OCI-LY7 (cell line): ENCODE measurements at regions not wholly inside any gene's neighbourhood (a gene's known extent, or its start where the extent isn't known, plus 50 kb on each side); places are given as distances from the start of the nearest gene placed in this dataset.

Experiments
- BruUV-seq: library from RNA; stranded (reverse); fragments of 400-500 nt; replicated peaks from 2 replicates; lab custom pipeline; 2021; lab: Mats Ljungman, UMichigan
- CTCF ChIA-PET: fragments of 300-600 bp; sonication (Branson Sonifier 250); formaldehyde crosslinking; loops from one replicate; lab custom pipeline; 2022; ENCODE audit warnings: antibody characterized with exemption; ENCODE audit not compliant: unreplicated experiment; lab: Charles Lee
- POLR2A ChIA-PET: fragments of 300-600 bp; sonication (Branson Sonifier 250); formaldehyde crosslinking; loops from one replicate; lab custom pipeline; 2022; ENCODE audit warnings: antibody characterized with exemption; lab: Charles Lee
- DNase-seq: peaks from one replicate; pipeline ENCODE4 v3.0.0-alpha.2; 2015; ENCODE audit warnings: low spot score
- H2AFZ ChIP-seq: fragments of 200-600 bp; sonication (generic), shearing (Covaris generic); 2 replicates; pipeline ENCODE4 v1.6.1; 2014; ENCODE audit warnings: mild to moderate bottlenecking, antibody characterized with exemption, low read length, moderate library complexity
- H3K27ac ChIP-seq: fragments of 200-600 bp; sonication (generic); 2 replicates; pipeline ENCODE4 v1.5.1; 2014; ENCODE audit warnings: mixed run types, low read depth, mild to moderate bottlenecking, moderate library complexity, low read length, inconsistent platforms; ENCODE audit not compliant: poor library complexity, severe bottlenecking
- H3K36me3 ChIP-seq: fragments of 200-600 bp; sonication (generic); 2 replicates; pipeline ENCODE4 v1.6.1; 2014; ENCODE audit warnings: mild to moderate bottlenecking, antibody characterized with exemption, low read length, moderate library complexity, mixed read lengths; ENCODE audit not compliant: insufficient read depth
- H3K4me1 ChIP-seq: fragments of 200-600 bp; sonication (generic); 2 replicates; pipeline ENCODE4 v1.5.1; 2014; ENCODE audit warnings: mild to moderate bottlenecking, low read length; ENCODE audit not compliant: insufficient read depth, poor library complexity, severe bottlenecking
- H3K4me2 ChIP-seq: fragments of 200-600 bp; sonication (generic); 2 replicates; pipeline ENCODE4 v1.6.1; 2014; ENCODE audit warnings: mild to moderate bottlenecking, low read length
- H3K4me3 ChIP-seq: fragments of 200-600 bp; sonication (generic); 2 replicates; pipeline ENCODE4 v1.5.1; 2014; ENCODE audit warnings: mild to moderate bottlenecking, low read depth, low read length; ENCODE audit not compliant: poor library complexity, severe bottlenecking
- H3K79me2 ChIP-seq: fragments of 200-600 bp; sonication (generic); 2 replicates; pipeline ENCODE4 v1.6.1; 2016; ENCODE audit warnings: low read depth, mild to moderate bottlenecking, low read length, moderate library complexity, mixed read lengths; ENCODE audit not compliant: insufficient read depth
- H3K9me2 ChIP-seq: fragments of 200-600 bp; sonication (generic); 2 replicates; pipeline ENCODE4 v1.6.1; 2016; ENCODE audit warnings: mild to moderate bottlenecking, low read length, mixed read lengths; ENCODE audit not compliant: insufficient read depth
- H3K9me3 ChIP-seq: fragments of 200-600 bp; sonication (generic); 2 replicates; pipeline ENCODE4 v1.6.1; 2014; ENCODE audit warnings: mild to moderate bottlenecking, mixed run types, low read length, mixed read lengths
- H4K20me1 ChIP-seq: fragments of 200-600 bp; sonication (generic); 2 replicates; pipeline ENCODE4 v1.6.1; 2014; ENCODE audit warnings: mild to moderate bottlenecking, antibody characterized with exemption, low read length, moderate library complexity, mixed read lengths; ENCODE audit not compliant: insufficient read depth
- CTCF ChIP-seq: fragments of 200-600 bp; sonication (generic); conservative IDR thresholded peaks from 2 replicates; pipeline ENCODE4 v1.5.1; 2014; ENCODE audit warnings: mild to moderate bottlenecking, antibody characterized with exemption, low read length, moderate library complexity, mixed read lengths
- EZH2phosphoT487 ChIP-seq: fragments of 200-600 bp; sonication (generic); IDR thresholded peaks from 2 replicates; pipeline ENCODE4 v1.6.1; 2018; ENCODE audit warnings: low read depth, borderline replicate concordance, mild to moderate bottlenecking, mixed run types, antibody characterized with exemption, low read length, moderate library complexity, mixed read lengths
- intact Hi-C: fragments of 100-400 bp; cut with micrococcal nuclease; formaldehyde crosslinking; loops from one replicate; pipeline ENCODE4 v1.10.0; 2022; ENCODE audit not compliant: unreplicated experiment

DNA sequence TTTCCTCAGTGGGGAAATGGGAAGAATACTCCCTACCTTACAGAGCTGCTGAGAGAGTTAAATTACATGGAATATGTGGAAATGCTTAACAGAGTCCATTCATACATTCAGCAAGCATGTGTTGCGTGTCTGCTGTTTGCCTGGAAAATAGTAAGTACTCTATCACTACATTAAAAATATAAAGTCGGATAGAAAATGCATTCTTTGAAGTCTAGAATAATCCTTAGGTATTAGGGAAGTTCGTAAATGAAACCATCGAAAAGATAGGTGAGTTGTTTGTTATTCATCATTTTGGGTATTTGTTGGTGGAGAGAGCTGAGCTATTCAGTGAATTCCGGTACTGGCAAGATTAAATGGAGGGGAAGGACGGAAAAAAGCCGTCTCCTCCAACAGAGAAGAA lies 200.1 kb downstream of the OPA1 start:
- Histone ChIP-seq H4K20me1 (no peaks in the 10 kb centered on the region), H3K79me2 (no peaks in the 10 kb centered on the region), H2AFZ (no peak overlapping the region), H3K4me3 (no peak overlapping the region), H3K4me2 (no peak overlapping the region), H3K9me3 (no peaks in the 10 kb centered on the region), H3K4me1 (no peaks in the 10 kb centered on the region), H3K9me2 (no peaks in the 10 kb centered on the region), H3K36me3 (no peaks in the 10 kb centered on the region), H3K27ac (no peak overlapping the region)
- ChIA-PET CTCF (no interaction called here), POLR2A (interaction anchor here (0.6 kb wide), 1 partner anchor 89 kb away, joined by 3 read pairs; no protein-coding TSS in a partner anchor)
- intact Hi-C loops, result no loop called here
- DNase-seq, result no peak
- TF ChIP-seq EZH2phosphoT487 (no peak), CTCF (no peak)
- BruUV-seq, result no TSS peak

- intact Hi-C loops, result no loop called here
- no peak overlapping the region for H3K4me2 ChIP-seq
- no peaks in the 10 kb centered on the region for H3K4me1 ChIP-seq
- ChIA-PET POLR2A (no interaction called here), CTCF (no interaction called here)
- no peak overlapping the region for H3K27ac ChIP-seq
- H3K9me3 ChIP-seq, result no peaks in the 10 kb centered on the region
- no TSS peak for BruUV-seq
- no peak overlapping the region for H3K4me3 ChIP-seq
- H2AFZ ChIP-seq, result no peak overlapping the region
- no peak for DNase-seq
- no peaks in the 10 kb centered on the region for H3K36me3 ChIP-seq
- TF ChIP-seq EZH2phosphoT487, result no peak
- TF ChIP-seq CTCF, result no peak
- H3K9me2 ChIP-seq, result no peaks in the 10 kb centered on the region
- no peaks in the 10 kb centered on the region for H3K79me2 ChIP-seq
- H4K20me1 ChIP-seq, result no peaks in the 10 kb centered on the region
Observed at GRCh38 chr3:193794002-193794881, 201.2 kb downstream of the OPA1 start.

DNA sequence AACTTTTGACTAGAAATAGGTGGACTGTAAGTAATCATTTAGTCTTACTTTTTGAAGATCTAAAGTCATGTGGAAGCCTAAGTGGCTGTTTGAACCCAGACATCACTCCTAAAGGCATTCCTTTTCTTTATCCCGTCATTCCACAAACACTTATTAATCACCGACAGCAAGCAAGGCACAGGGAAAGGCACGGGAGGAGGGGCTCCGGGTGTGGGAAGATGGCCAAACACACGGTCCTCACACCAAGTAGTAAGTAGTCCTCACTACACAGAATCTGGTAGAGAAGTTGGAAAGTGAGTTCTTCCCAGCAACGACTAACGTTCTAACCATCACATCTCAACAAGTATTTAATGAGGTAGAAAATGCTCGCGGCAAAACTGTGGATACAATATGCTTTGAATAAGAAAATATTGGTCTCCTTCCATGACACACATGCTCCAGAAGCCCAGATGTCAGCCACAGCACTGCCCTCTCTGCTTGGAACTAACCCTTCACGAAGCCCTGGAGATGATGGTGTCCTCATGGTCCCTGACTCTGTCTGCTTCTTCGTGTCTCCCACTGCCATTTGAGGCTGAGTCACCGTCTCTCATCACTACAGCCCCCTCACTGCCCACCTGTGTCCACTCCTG lies 202.2 kb downstream of the OPA1 start:
- H3K9me3 ChIP-seq, result no peaks in the 10 kb centered on the region
- no peak overlapping the region for H3K4me3 ChIP-seq
- ChIA-PET CTCF (no interaction called here), POLR2A (no interaction called here)
- H3K36me3 ChIP-seq, result no peaks in the 10 kb centered on the region
- H3K27ac ChIP-seq, result no peak overlapping the region
- no peak overlapping the region for H2AFZ ChIP-seq
- BruUV-seq, result no TSS peak
- H3K9me2 ChIP-seq, result no peaks in the 10 kb centered on the region
- H4K20me1 ChIP-seq, result no peaks in the 10 kb centered on the region
- no peaks in the 10 kb centered on the region for H3K79me2 ChIP-seq
- no peak for TF ChIP-seq CTCF
- no peak for TF ChIP-seq EZH2phosphoT487
- no peaks in the 10 kb centered on the region for H3K4me1 ChIP-seq
- DNase-seq, result no peak
- intact Hi-C loops, result no loop called here
- H3K4me2 ChIP-seq, result no peak overlapping the region
